K562 (cell line): ENCODE measurements at regions not wholly inside any gene's neighbourhood (a gene's known extent, or its start where the extent isn't known, plus 50 kb on each side); places are given as distances from the start of the nearest gene placed in this dataset.

Experiments used
- CREM ChIP-seq: IDR thresholded peaks from 2 replicates; pipeline ENCODE4 v1.6.1; 2014; ENCODE audit warnings: antibody characterized with exemption, low read depth
- JUND ChIP-seq, 2 experiments: IDR thresholded peaks; 2 replicates in 1 of 2; 3 replicates in 1 of 2; pipeline ENCODE4 v1.6.1; 2011; ENCODE audit warnings: borderline replicate concordance in 2 of 2, low read depth in 2 of 2, low read length in 2 of 2, improper control_type of control experiment in 1 of 2, missing biosample characterization in 1 of 2, missing genetic modification characterization in 1 of 2, missing genetic modification reagents in 1 of 2
- POLR2AphosphoS5 ChIP-seq: IDR thresholded peaks from 2 replicates; pipeline ENCODE4 v1.6.1; 2011; ENCODE audit warnings: mild to moderate bottlenecking, low read depth, low read length, moderate library complexity; ENCODE audit not compliant: control insufficient read depth, insufficient read depth
- PRPF4 ChIP-seq: fragments of 200-400 bp; formaldehyde crosslinking; IDR thresholded peaks from one replicate; pipeline ENCODE4 v1.6.1; 2017; ENCODE audit warnings: low read length, low read depth, mild to moderate bottlenecking; ENCODE audit not compliant: insufficient read depth, poor library complexity, severe bottlenecking
- RCOR1 ChIP-seq, 2 experiments: IDR thresholded peaks; 2 replicates each; pipeline ENCODE4 v1.6.1; 2012; ENCODE audit warnings: low read depth in 2 of 2, low read length in 2 of 2, borderline replicate concordance in 1 of 2, improper control_type of control experiment in 1 of 2
- RNF2 ChIP-seq: sonication (generic); IDR thresholded peaks from 2 replicates; pipeline ENCODE4 v1.6.1; 2016
- SP2 ChIP-seq: IDR thresholded peaks from 2 replicates; pipeline ENCODE4 v1.6.1; 2011; ENCODE audit warnings: mild to moderate bottlenecking, low read depth, low read length, moderate library complexity; ENCODE audit not compliant: poor library complexity, severe bottlenecking; ENCODE audit errors: extremely low read depth
- ZBTB17 ChIP-seq: fragments of 450-650 bp; formaldehyde crosslinking; IDR thresholded peaks from 2 replicates; pipeline ENCODE4 v1.4.0; 2020; ENCODE audit warnings: mild to moderate bottlenecking
- TF ChIP-seq, protein P1 (sequence below), 3 experiments: IDR thresholded peaks in 2 of 3; conservative IDR thresholded peaks in 1 of 3; 2 replicates each; pipeline ENCODE4 v1.5.1; 2011 to 2012; ENCODE audit warnings: low read length in 3 of 3, mild to moderate bottlenecking in 3 of 3, control low read depth in 2 of 3, improper control_type of control experiment in 1 of 3, inconsistent platforms in 1 of 3, low read depth in 1 of 3, mixed read lengths in 1 of 3, moderate library complexity in 1 of 3; ENCODE audit not compliant: insufficient read depth in 2 of 3

DNA sequence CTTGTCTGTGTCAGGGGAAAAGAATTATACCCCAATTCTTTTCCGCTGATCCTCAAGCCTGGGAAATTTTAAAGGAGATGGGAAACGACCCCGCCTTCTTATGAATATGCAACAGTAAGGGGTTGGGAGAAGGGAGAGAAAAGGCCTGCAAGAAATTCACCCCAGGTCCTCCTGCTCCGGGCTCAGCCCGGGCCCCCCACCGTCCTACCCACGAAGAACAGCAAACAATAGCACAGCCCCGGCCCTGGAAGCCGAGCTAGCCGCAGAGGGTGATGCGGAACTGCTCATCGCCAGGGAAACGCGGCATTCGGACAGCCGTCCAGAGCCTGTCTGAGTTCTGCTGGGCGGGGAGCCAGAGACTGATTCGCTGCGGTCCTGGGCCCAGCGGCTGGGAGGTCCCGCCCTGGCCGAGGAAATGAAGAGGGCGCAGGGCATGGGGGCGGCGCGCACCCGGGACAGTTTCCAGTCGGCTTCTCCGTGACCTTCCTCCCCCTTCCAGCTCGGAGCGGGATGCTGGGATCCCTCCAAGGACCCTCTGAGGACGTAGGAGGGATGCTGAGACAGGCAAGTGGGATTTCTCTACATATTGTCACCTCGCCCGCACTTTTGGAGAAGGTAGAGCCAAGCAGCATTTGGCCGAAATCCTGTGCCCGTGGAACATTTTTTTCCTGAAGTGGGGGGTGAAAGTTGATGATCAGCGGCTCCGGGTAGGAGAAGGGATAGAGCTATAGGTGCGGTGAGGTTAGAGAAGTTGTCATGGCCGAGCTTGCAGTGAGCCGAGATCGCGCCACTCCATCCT, 82.3 kb upstream of the C1QTNF9B start:
- TF ChIP-seq POLR2AphosphoS5 (no peak), CREM (no peak), RCOR1 (IDR thresholded peaks at IDR 0.05; ENCODE audit: borderline replicate concordance in 1 of 2, low read depth in 2 of 2, low read length in 2 of 2) (no peak), RNF2 (no peak), ZBTB17 (CRISPR knock-in tag) (no peak), SP2 (no peak), JUND (IDR thresholded peaks at IDR 0.05; ENCODE audit: borderline replicate concordance, low read depth, low read length) (no peak), JUND (tag; IDR thresholded peaks at IDR 0.05; ENCODE audit: borderline replicate concordance, low read depth, low read length) (no peak), PRPF4 (no peak)
- TF ChIP-seq, protein P1, sequence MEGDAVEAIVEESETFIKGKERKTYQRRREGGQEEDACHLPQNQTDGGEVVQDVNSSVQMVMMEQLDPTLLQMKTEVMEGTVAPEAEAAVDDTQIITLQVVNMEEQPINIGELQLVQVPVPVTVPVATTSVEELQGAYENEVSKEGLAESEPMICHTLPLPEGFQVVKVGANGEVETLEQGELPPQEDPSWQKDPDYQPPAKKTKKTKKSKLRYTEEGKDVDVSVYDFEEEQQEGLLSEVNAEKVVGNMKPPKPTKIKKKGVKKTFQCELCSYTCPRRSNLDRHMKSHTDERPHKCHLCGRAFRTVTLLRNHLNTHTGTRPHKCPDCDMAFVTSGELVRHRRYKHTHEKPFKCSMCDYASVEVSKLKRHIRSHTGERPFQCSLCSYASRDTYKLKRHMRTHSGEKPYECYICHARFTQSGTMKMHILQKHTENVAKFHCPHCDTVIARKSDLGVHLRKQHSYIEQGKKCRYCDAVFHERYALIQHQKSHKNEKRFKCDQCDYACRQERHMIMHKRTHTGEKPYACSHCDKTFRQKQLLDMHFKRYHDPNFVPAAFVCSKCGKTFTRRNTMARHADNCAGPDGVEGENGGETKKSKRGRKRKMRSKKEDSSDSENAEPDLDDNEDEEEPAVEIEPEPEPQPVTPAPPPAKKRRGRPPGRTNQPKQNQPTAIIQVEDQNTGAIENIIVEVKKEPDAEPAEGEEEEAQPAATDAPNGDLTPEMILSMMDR (IDR thresholded peaks at IDR 0.05 in 2 of 3, conservative IDR thresholded peaks at IDR 0.05 in 1 of 3; ENCODE audit: insufficient read depth in 2 of 3, low read depth in 1 of 3, low read length in 3 of 3) = no peak
